NCI-H524 (cell line): ENCODE measurements at regions not wholly inside any gene's neighbourhood (a gene's known extent, or its start where the extent isn't known, plus 50 kb on each side); places are given as distances from the start of the nearest gene placed in this dataset.

Experiments
- DNase-seq, 2 experiments: peaks; one replicate each; lab custom pipeline; 2025; lab: John Stamatoyannopoulos, UW

DNA sequence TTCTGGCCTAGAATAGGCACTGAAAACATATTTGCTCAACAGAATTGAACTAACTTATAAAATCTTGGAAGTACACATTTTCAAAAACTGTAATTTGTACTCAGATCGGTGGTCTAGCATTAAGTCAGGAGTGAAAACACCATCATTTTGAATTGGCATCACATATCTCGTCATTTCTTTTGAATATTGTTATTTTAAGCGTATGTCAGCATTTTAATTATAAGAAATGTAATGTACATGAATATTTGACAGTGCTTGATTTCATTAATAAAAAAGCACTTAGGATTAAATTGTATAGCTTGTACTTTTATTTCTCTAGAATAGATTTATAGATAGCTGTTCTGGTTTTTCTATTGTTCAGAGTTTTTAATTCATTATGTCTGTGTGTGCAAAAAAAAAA, 892.2 kb downstream of the BCL11B start:
- DNase-seq, result no peak

DNA sequence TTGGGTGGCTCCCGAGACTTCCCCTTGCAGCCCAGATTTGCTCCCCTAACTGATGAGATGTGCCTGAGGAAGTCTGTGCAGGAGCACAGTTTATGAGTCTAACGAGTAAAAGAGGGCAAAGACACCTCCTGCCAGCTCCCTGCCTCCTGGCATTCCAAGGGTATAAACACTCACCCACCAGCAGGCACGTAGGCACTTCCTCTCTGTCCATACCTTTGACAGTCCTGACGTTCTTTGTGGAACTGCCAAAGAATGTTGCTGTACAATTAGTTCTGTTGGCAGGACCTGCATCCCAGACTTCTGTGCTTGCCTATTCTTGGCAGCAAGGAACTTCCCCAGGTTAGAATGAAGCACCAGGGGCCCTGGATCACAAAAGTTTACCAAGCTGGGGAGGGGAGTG, 889.3 kb downstream of the BCL11B start:
- no peak for DNase-seq

DNA sequence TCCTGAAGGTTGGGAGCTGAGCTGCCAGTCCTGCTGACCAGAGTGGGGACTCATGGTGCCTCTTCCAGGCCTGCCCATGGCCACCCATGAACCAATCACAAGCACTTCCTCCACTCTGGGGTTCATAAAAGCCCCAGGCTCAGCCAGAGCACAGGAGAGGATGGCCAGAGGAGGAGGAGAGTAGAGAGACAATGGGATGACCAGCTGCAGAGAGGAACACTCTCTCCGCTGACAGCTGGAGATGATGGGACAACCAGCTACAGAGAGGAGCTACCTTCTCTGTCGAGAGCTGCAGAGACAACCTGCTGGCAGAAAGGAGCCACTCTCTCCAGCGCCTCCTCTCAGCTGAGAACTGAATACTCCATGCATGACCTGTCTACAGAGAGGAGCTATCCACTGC, 886.1 kb downstream of the BCL11B start:
- no peak for DNase-seq

DNA sequence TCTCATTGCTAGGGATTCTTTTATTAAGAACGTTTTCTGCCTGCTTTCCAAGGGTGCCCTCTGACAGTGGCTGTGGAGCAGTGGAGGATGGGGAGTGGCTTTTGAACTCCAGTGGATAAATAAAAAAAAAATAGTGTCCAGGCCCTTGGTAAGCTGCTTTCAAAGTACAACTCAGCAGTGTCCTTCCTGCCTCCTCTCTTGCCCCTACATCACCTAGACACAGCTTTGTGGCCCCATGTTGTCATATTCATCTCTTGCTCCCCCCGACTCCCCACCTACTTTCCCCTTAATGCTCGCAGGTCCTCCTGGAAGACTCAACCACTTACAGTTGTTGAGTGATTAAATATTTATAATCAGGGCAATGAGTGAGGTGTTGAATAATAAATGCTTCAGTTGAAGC, 880.9 kb downstream of the BCL11B start:
- no peak for DNase-seq

DNA sequence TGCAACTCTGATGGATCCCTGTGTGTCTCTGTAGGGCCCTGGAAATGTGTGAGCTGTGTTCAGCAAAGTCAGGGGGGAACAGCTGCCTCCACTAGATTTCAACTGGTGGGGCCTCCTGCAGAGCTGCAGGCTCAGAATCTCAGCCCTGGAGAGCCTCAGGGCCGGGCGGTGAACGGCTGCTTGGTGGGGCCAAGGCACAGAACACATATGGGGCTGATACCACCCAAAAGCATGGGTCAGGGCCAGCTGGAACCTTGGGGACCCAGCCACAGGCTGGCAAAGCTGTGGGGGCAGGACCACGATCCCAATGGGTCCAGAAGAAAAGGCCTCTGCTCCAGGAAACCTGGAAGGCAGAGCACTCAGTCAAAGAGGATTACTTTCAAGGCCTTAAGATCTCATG, 878.5 kb downstream of the BCL11B start:
- DNase-seq, result no peak

DNA sequence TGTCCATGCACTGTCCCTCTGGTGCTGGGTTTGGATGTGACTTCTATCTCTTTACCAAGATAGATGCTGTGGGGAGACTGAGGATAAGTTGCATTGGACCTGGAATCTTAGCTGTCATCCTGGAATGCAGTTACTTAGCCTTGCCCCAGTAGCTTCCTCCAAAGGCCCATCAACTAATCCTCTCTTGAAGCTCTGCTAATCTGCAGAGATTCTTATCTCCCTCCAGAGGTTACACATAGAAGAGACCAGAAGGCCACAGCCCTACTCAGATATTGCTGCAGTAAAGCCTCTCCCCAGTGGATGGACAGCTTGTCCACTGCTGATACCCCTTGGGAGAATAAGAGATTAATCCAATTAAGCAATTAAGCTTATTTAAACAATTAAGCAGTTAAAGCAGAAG, 867.2 kb downstream of the BCL11B start:
- DNase-seq, result peak; percentile 92 to 98

DNA sequence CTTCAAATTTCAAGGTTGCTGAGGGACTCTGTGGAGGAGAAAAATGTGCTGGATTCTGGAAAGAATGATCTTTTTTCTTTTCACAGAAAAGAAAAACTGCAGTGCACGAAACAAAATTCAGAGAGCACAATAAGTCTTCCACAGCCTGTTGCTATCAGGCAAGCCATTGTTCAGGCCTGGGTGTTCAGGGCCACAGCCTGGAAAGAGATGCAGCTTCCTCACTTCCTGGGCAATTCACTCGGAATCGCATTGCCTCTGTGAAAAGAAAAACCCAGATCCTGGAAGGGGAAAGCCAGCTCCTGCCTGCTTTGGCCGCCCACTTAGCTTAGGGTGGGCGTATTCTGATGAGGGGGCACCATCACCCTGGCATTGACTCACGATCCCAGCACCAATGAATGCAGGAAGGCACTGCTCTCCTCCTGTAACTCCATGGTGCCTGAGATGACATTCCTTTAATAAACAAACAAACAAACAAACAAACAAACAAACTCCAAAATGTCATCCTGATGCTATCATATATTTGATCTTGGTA, 863.9 kb downstream of the BCL11B start:
- no peak for DNase-seq

DNA sequence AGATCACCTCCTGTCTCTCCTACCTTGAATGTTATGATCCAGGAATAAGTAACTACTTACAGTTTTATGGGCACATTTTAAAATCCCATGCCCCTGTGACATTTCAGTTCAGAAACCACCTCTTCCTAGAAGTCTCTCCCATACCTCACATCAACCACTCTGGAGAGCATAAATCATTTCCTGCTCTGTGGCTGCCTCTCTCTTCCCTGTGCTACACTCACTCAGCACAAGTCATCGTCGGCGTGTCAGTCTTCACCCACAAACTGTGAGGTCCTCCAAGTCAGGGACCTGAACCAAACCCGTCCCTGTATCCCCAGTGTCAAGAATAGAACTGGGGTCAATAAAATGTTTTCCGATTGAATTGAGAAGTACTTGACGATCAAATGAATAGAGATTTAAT, 863.3 kb downstream of the BCL11B start:
- DNase-seq, result no peak

DNA sequence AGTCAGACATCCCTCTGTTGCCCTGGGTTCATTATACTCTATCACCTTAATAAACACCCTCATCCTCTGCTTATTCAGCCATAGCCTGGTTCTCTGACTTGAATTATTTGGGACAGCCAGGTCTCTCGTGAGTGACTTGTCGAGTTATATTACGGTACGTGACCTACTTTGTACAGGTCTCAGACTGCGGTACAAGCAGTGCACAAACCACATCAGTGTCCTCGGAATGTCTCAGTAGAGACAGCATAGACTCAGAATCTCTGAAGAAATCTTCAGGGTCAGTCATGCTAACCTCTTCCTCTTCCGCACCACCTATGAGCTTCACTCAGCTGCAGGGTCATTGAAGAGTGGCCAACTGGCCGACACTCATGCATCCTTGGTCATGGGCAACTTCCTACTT, 860.8 kb downstream of the BCL11B start:
- no peak for DNase-seq

DNA sequence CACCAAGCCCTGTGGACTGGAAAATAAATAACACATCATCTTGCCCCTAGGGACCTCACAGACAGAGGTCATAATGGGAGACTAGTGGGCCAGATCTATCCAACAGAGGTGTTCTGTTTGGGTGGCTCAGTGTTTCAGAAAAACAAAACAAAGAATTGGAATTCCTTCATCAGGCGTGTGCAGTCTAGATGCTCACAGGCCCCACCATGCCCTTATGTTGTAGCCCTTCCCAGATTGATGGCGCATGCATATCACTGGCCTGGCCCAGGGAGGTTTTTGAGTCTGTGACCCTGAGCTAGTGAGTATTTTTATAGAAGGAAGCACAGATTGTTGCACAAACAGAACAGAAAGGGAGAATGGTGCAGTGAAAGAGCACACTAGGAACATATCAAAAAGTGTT, 859.6 kb downstream of the BCL11B start:
- no peak for DNase-seq

DNA sequence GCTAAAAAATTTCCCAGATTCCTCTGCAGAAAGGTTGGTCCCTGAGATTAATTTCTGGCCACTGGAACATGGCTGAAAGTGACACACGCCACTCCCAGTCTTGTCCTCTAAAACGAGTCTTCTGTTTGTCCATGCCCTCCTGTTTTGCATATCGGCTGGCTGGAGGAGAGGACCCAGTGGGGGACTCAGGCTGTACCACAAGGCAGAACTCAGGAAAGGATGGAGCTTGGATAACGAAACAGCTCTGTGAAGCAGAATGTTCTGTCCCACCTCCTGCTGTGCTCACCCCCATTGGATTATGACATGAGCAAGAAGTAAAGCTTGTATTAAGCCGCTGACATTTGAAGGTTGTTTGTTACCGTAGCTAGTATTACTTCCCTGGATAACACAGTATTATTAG, 856.2 kb downstream of the BCL11B start:
- DNase-seq, result no peak

DNA sequence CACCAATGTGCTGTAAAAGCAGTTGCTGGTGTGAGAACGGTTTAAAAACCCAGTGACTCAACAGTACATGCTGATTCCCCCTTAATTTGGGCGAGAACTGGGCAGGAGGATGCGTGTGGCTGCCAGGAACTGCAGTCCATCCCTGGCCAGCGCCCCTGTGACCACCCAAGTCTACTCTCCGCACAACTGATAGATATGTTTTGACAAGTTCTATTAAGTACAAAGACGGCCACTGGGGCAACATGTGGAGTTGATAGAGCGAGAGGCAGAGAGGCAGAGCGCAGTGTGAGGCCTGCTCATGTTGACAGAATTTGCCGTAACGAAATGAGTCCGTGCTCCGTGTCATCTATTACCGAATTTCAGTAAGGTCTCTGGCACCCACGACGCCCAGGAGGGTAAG, 855.0 kb downstream of the BCL11B start:
- DNase-seq, result no peak

DNA sequence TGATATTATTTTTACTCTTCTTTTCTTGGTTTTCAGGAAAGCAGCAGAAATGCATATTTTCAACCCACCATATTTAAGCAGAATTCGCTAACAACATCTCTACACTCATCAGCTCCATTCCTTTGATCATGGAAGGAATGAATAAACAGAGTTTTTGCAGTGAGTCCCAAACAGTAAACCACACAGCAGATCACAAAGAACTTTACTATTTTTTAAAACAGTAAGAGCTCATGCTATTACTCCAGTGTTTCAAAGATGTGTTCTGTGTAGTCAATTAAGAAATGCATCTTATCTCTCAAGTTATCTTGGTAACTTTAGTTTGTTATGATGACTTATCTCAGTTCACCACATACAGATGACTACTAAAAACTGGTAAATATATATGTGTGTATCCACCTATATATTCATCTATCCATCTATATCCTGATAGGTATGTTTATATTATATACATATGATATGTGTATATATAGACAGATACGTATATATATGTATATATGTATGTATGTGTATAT, 843.5 kb downstream of the BCL11B start:
- no peak for DNase-seq

DNA sequence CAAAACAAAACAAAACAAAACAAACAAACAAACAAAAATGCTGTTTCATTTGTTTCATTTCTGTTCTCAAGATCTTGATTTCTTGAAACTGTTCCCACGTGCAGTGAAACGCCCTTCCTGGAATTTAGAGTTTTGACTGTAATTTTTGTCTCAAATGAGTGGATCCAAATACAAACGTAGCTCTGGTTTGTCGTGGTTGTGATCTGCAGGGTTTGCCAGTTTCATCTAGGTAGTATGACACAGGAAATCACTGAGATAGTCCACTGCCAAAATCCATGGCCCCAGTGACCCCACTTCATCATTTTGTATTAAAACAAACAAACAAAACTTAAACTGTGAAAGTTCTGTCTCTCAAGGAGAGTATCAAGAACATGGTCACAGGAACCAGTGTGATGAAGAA, 838.6 kb downstream of the BCL11B start:
- no peak for DNase-seq

DNA sequence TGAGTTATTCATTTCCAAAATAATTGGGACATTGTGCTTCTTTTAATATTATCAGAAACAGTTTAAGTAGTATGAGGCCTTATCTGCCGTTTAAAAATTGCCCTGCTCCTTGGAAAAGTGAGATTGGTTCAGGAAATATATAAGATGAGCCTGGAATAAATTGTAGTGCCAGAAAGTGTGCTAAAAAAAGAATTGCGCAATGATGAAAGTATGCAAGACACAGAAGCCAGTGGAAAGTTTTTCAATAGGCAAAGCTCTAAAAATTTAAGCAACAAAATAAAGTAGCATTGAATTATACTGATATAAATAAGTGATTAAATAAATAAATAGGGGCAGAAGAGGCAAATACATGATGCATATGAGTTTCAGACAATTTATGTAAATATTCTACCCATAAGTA, 834.9 kb downstream of the BCL11B start:
- no peak for DNase-seq

DNA sequence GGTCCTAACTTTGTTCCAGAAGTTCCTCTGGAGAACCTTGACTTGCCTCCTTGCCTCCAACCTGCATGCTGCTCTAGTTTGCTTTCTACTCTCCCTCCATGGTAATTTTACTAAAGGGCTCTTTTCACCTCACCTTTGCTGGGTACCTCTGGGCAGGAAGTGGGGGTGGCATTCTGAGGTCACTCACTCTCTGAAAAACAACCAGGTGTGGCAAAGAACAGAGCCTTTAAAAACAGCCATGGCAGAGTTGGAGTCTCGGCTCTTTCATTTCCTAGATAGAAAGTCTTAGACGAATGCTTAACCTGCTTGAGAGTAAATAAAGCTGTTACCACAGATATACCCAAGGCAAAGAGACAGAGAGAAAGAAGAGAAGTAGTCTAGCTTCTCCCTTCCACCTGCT, 827.9 kb downstream of the BCL11B start:
- DNase-seq, result no peak

DNA sequence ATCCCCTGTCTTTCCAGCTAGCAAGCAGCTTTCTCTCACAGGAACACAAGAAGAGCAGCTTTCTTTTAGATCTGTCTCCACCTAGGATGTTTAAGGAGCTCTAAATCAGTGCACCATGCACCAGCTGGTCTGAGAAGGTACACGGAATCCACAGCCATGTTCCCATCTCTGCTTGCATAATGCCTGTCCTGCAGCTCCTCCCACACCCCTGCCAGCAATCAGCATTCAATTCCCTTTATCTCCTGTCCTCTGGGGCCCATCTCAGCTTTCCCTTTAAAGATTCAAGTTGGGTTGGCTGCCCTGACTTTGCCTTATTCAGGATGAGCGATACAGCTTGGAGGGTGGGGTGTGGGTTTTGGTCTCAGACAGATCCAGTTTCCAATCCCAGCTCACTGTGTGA, 826.3 kb downstream of the BCL11B start:
- DNase-seq, result no peak

DNA sequence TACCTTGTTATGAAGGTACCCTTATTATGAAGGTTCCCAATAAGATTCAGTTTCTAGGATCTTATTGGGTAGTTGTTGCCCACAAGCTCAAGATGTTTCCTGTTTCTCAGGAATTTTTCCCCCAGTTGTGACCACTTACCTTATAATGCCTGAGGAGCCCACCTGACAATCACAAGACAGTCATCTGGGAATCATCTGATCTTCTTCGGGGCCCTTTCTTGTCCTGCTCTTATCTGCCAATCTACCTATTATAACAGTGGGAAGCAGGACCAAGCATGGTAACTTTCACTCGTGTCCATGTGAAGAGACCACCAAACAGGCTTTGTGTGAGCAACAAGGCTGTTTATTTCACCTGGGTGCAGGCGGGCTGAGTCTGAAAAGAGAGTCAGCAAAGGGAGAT, 825.5 kb downstream of the BCL11B start:
- DNase-seq, result no peak

DNA sequence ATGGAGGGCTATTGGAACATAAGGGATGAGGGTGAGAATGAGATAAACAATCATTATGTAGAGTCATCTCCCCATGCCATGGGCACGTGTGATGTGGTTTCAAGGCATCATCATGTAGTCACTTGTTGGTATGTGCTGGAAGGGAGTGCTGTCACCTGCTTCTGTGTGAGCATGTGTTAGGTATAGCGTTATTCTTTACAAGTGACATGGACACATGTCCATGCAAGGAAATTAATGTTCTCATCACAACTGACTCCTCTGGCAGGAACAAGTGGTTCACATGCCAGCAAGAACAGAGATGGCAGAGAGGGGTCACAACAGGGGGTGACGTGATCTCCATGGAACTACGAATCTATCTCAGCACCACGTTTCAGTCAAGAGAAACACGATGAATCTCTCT, 815.8 kb downstream of the BCL11B start:
- no peak for DNase-seq

DNA sequence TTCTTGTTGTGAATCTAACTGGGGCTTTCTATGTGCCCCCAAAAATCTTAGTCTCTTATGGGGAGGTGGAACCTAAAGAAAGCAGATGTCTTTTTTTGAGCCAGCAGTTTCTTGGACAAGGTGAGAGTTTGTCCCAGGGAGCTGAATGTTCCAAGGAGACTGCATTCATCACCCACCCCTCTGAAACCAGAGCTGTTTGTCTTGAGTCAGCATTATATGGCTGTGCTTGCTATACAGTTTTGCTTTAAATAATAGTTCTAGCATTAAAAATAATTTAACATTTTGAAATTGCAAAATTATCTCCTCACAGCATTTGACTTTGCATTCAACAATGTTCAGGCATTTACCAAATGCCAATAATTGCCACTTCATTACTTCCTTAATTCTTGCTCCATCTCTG, 813.3 kb downstream of the BCL11B start:
- DNase-seq, result no peak

DNA sequence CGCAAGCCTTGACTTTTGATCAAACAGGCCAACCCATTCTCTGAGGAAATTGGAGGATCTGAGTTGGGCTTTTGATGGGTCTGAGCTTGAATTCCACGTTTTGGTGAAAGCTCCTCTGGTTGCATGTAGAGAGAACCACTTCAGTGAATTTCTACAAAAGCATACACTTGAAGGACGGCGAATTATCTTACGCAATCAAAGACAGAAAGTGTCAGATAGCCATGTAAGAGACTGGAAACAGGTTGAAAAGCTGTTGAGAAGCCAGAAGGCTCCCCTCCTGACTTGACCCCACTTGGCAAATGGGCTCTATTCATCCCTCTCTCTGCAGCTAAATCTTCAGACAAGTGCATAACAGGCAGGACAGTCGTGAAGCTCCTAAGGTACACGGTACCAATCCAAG, 809.1 kb downstream of the BCL11B start:
- DNase-seq, result no peak

DNA sequence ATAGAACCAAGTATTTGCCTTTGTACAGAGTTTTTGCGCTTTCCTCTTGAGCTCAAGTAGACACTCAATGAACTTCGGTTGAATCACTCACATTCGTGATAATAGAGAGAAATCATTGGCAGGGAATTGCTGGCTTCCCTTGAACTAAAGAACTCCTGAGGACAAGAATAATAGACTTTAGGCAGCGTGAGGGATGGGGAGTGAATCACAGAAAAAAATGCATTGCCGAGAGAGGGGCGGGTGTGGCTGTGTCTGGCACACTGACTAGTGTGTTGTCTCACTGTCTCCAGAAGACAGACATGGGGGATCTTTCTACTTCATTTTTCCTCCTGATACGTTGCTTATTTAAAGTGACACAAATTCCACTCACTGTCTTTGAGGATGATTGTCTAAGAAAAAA, 805.2 kb downstream of the BCL11B start:
- DNase-seq, result no peak

DNA sequence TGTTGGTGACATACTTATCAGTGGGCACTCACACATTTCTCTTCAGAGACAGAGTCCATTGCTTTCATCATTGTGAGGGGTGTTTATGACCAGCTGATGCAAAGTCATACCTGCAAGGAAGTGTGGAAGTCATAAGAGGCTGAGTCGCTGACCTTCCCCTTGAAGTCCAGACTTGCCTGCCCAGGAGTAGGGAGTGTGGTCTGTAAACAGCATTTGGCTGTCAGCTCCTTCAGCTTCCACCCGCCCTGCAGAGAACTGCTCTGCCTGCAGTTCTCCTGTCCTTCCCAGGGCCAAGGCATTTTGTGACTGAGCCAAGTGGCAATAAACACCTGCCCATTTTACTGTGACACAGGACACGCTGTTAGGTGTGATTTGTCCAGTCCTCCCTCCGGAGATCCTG, 801.3 kb downstream of the BCL11B start:
- no peak for DNase-seq

DNA sequence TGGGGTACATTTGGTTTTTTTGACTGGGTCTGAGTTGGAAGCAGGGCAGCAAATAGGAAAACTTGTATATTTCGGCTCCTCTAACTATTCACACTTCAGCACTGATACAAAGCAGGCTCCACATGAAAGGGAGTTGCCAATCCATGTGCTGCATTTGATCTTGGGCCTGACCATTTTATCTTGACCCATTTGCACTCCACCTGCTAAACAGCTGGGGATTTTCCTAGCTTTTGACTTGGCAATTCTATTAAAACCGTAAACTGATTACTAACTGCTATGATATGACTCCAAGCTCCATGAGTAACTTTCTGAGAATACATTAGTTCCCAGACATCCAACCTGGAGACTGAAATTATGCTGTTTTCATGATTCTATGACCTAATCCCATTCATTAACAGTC, 797.1 kb downstream of the BCL11B start:
- DNase-seq, result no peak

DNA sequence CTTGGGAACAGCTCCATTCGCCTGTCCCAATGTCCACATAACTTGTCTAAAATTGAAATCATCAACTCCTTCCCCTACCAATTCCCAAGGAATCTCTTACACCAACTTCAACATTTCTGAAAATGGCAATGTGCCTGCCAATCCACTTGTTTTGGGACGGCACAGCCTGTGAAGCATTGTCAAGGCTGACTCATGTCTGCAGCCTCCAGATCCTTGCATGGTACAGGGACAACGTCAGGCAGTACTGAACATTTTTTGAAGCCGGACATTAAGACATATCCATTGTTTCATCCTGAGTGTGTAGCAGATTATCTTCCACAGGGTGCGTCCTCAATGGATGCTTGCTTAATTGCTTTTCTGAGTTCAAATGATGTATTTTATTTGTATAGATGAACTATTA, 794.1 kb downstream of the BCL11B start:
- DNase-seq, result no peak
